Lower leg skin (tissue), 3 donors: ENCODE measurements at regions not wholly inside any gene's neighbourhood (a gene's known extent, or its start where the extent isn't known, plus 50 kb on each side); places are given as distances from the start of the nearest gene placed in this dataset.

Experiments
- POLR2A ChIP-seq, 2 donors: fragments of 450-650 bp; IDR thresholded peaks; one replicate each; pipeline ENCODE4 v1.6.1; 2016 to 2017; ENCODE audit warnings: antibody characterized with exemption in 2 of 2, mild to moderate bottlenecking in 1 of 2, moderate library complexity in 1 of 2
- TF ChIP-seq, protein P1 (sequence below), 3 donors: fragments of 450-650 bp; IDR thresholded peaks; one replicate each; pipeline ENCODE4 v1.5.1; 2016; ENCODE audit warnings: antibody characterized with exemption in 3 of 3, mild to moderate bottlenecking in 3 of 3, moderate library complexity in 2 of 3

DNA sequence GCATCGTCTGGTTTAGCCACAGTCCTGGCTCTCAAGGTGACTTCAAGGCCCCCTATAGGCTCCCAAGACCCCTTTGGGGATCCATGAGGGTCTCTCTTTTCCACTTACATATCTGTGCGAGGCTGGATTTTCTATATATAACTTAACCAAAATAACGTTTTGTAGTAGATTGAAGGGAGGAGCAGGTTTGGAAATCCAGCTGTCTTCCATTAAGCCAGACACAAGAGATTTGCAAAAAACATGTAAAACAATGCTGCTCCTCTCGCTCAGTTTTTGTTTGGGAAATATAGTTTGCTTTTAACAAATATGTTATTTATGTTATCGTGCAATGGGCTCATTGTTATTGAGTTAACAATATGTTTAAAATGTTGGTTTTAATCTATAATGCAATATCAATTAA lies 811.2 kb downstream of the TYW1 start:
- TF ChIP-seq, protein P1, sequence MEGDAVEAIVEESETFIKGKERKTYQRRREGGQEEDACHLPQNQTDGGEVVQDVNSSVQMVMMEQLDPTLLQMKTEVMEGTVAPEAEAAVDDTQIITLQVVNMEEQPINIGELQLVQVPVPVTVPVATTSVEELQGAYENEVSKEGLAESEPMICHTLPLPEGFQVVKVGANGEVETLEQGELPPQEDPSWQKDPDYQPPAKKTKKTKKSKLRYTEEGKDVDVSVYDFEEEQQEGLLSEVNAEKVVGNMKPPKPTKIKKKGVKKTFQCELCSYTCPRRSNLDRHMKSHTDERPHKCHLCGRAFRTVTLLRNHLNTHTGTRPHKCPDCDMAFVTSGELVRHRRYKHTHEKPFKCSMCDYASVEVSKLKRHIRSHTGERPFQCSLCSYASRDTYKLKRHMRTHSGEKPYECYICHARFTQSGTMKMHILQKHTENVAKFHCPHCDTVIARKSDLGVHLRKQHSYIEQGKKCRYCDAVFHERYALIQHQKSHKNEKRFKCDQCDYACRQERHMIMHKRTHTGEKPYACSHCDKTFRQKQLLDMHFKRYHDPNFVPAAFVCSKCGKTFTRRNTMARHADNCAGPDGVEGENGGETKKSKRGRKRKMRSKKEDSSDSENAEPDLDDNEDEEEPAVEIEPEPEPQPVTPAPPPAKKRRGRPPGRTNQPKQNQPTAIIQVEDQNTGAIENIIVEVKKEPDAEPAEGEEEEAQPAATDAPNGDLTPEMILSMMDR (IDR thresholded peaks at IDR 0.05) = no peak
- no peak for TF ChIP-seq POLR2A (IDR thresholded peaks at IDR 0.05)
